HCT116 (cell line): ENCODE measurements at regions not wholly inside any gene's neighbourhood (a gene's known extent, or its start where the extent isn't known, plus 50 kb on each side); places are given as distances from the start of the nearest gene placed in this dataset.

Experiments
- ATAC-seq: fragments of 200-7000 bp; cut with Tn5 transposase; 2 replicates; pipeline ENCODE4 v1.9.1; 2020; ENCODE audit warnings: mild to moderate bottlenecking, moderate library complexity
- BruUV-seq: library from RNA; stranded (reverse); fragments of 400-500 nt; replicated peaks from 2 replicates; lab custom pipeline; 2021; lab: Mats Ljungman, UMichigan
- CTCF ChIA-PET: fragments of 300-600 bp; sonication (Branson Sonifier 250); formaldehyde crosslinking; loops from one replicate; lab custom pipeline; 2021; ENCODE audit warnings: antibody characterized with exemption; lab: Charles Lee
- POLR2A ChIA-PET: fragments of 300-600, 350-600 bp; sonication (Branson Sonifier 250); formaldehyde crosslinking; loops from one replicate; lab custom pipeline; 2021; ENCODE audit warnings: antibody characterized with exemption; lab: Charles Lee
- RAD21 ChIA-PET, 2 experiments: fragments of 300-600 bp; sonication (Branson Sonifier 250); formaldehyde crosslinking; loops; one replicate each; lab custom pipeline; 2023; ENCODE audit warnings: low total read pairs in 2 of 2; ENCODE audit not compliant: uncharacterized antibody in 2 of 2, unreplicated experiment in 2 of 2, low non-redundant PET in 1 of 2; lab: Charles Lee
- DNase-seq: peaks from one replicate; pipeline ENCODE4 v3.0.0-alpha.2; 2010; ENCODE audit warnings: low read depth, low spot score
- H2AFZ ChIP-seq: fragments of 200-600 bp; shearing (Covaris generic), sonication (generic); 2 replicates; pipeline ENCODE4 v1.6.1; 2017; ENCODE audit warnings: low read depth, mixed run types, mixed read lengths, antibody characterized with exemption, low read length; ENCODE audit not compliant: poor library complexity, severe bottlenecking
- H3K27ac ChIP-seq: 2 replicates; pipeline ENCODE4 v1.5.1; 2012; ENCODE audit warnings: low read depth, low read length
- H3K27me3 ChIP-seq: fragments of 200-600 bp; sonication (generic); 2 replicates; pipeline ENCODE4 v1.6.1; 2016; ENCODE audit warnings: mixed run types, low read length, mixed read lengths; ENCODE audit not compliant: insufficient read depth
- H3K36me3 ChIP-seq, 2 experiments: fragments of 200-500 bp in 1 of 2; fragments of 200-600 bp in 1 of 2; sonication (Bioruptor generic) in 1 of 2; sonication (generic) in 1 of 2; 2 replicates each; pipeline versions ENCODE4 v1.5.1 to v1.6.1; 2014 to 2016; ENCODE audit warnings: low read length in 2 of 2, inconsistent platforms in 1 of 2, mixed read lengths in 1 of 2, mixed run types in 1 of 2; ENCODE audit not compliant: insufficient read depth in 2 of 2, control insufficient read depth in 1 of 2
- H3K4me1 ChIP-seq, 2 experiments: fragments of 200-600 bp in 1 of 2; sonication (generic) in 1 of 2; 2 replicates each; pipeline versions ENCODE4 v1.5.1 to v1.6.1; 2012 to 2017; ENCODE audit warnings: low read length in 2 of 2, inconsistent platforms in 1 of 2, mild to moderate bottlenecking in 1 of 2, mixed read lengths in 1 of 2, mixed run types in 1 of 2, moderate library complexity in 1 of 2; ENCODE audit not compliant: insufficient read depth in 2 of 2, control insufficient read depth in 1 of 2
- H3K4me2 ChIP-seq: fragments of 200-600 bp; sonication (generic); 2 replicates; pipeline ENCODE4 v1.6.1; 2017; ENCODE audit warnings: mixed run types, low read length, mixed read lengths
- H3K4me3 ChIP-seq, 2 experiments: fragments of 200-600 bp in 1 of 2; sonication (generic) in 1 of 2; replicated peaks in 1 of 2; 2 replicates each; pipeline ENCODE4 v1.5.1; 2011 to 2016; ENCODE audit warnings: low read length in 2 of 2, control low read depth in 1 of 2, low read depth in 1 of 2, mild to moderate bottlenecking in 1 of 2, mixed read lengths in 1 of 2, mixed run types in 1 of 2
- H3K79me2 ChIP-seq: fragments of 200-600 bp; sonication (generic); 2 replicates; pipeline ENCODE4 v1.6.1; 2017; ENCODE audit warnings: mild to moderate bottlenecking, mixed run types, low read length, moderate library complexity, mixed read lengths; ENCODE audit not compliant: insufficient read depth
- H3K9ac ChIP-seq: fragments of 200-600 bp; sonication (generic); 2 replicates; pipeline ENCODE4 v1.6.1; 2016; ENCODE audit warnings: low read length, mixed read lengths
- H3K9me2 ChIP-seq: fragments of 200-600 bp; sonication (generic), shearing (Covaris generic); 2 replicates; pipeline ENCODE4 v1.6.1; 2017; ENCODE audit warnings: mixed run types, mild to moderate bottlenecking, moderate library complexity; ENCODE audit not compliant: insufficient read depth
- H3K9me3 ChIP-seq, 2 experiments: fragments of 200-500 bp in 1 of 2; fragments of 200-600 bp in 1 of 2; sonication (Bioruptor generic) in 1 of 2; sonication (generic) in 1 of 2; 2 replicates each; pipeline ENCODE4 v1.6.1; 2014 to 2017; ENCODE audit warnings: low read length in 2 of 2, mixed read lengths in 2 of 2, inconsistent platforms in 1 of 2, low read depth in 1 of 2, mild to moderate bottlenecking in 1 of 2, mixed run types in 1 of 2, moderate library complexity in 1 of 2; ENCODE audit not compliant: control insufficient read depth in 1 of 2, insufficient read depth in 1 of 2
- H4K20me1 ChIP-seq: fragments of 200-600 bp; sonication (generic), shearing (Covaris generic); 2 replicates; pipeline ENCODE4 v1.6.1; 2017; ENCODE audit warnings: mixed run types, mild to moderate bottlenecking, moderate library complexity; ENCODE audit not compliant: insufficient read depth
- CBX3 ChIP-seq: IDR thresholded peaks from 2 replicates; pipeline ENCODE4 v1.6.1; 2012; ENCODE audit warnings: low read depth
- CEBPB ChIP-seq: IDR thresholded peaks from 2 replicates; pipeline ENCODE4 v1.6.1; 2012; ENCODE audit warnings: low read depth
- EZH2phosphoT487 ChIP-seq: fragments of 200-600 bp; IDR thresholded peaks from 2 replicates; pipeline ENCODE4 v1.6.1; 2018; ENCODE audit warnings: antibody characterized with exemption, borderline replicate concordance
- JUND ChIP-seq: IDR thresholded peaks from 2 replicates; pipeline ENCODE4 v1.6.1; 2012
- POLR2A ChIP-seq: IDR thresholded peaks from 2 replicates; pipeline ENCODE4 v1.7.0; 2011; ENCODE audit warnings: borderline replicate concordance; ENCODE audit not compliant: insufficient read depth, insufficient read length; ENCODE audit errors: extremely low read depth
- RAD21 ChIP-seq: IDR thresholded peaks from 2 replicates; pipeline ENCODE4 v1.6.1; 2012; ENCODE audit warnings: low read depth, mild to moderate bottlenecking
- REST ChIP-seq: IDR thresholded peaks from 2 replicates; pipeline ENCODE4 v1.6.1; 2012; ENCODE audit warnings: low read depth
- intact Hi-C: fragments of 100-400 bp; cut with micrococcal nuclease; formaldehyde crosslinking; loops from 2 replicates; pipeline ENCODE4 v1.10.0; 2022
- TF ChIP-seq, protein P1 (sequence below), 3 experiments: fragments of 200-600 bp in 1 of 3; sonication (generic) in 1 of 3; IDR thresholded peaks in 2 of 3; conservative IDR thresholded peaks in 1 of 3; 2 replicates each; pipeline ENCODE4 v1.5.1; 2012 to 2017; ENCODE audit warnings: low read depth in 2 of 3, low read length in 2 of 3, antibody characterized with exemption in 1 of 3, borderline replicate concordance in 1 of 3, control low read depth in 1 of 3, mild to moderate bottlenecking in 1 of 3, mixed read lengths in 1 of 3, mixed run types in 1 of 3, moderate library complexity in 1 of 3; ENCODE audit not compliant: insufficient read depth in 1 of 3

- TF ChIP-seq JUND (no peak), RAD21 (no peak), EZH2phosphoT487 (no peak), CEBPB (no peak), POLR2A (no peak), CBX3 (no peak), REST (no peak)
- TF ChIP-seq, protein P1, sequence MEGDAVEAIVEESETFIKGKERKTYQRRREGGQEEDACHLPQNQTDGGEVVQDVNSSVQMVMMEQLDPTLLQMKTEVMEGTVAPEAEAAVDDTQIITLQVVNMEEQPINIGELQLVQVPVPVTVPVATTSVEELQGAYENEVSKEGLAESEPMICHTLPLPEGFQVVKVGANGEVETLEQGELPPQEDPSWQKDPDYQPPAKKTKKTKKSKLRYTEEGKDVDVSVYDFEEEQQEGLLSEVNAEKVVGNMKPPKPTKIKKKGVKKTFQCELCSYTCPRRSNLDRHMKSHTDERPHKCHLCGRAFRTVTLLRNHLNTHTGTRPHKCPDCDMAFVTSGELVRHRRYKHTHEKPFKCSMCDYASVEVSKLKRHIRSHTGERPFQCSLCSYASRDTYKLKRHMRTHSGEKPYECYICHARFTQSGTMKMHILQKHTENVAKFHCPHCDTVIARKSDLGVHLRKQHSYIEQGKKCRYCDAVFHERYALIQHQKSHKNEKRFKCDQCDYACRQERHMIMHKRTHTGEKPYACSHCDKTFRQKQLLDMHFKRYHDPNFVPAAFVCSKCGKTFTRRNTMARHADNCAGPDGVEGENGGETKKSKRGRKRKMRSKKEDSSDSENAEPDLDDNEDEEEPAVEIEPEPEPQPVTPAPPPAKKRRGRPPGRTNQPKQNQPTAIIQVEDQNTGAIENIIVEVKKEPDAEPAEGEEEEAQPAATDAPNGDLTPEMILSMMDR (IDR thresholded peaks at IDR 0.05 in 2 of 3, conservative IDR thresholded peaks at IDR 0.05 in 1 of 3; ENCODE audit: borderline replicate concordance in 1 of 3, insufficient read depth in 1 of 3, low read depth in 2 of 3, low read length in 2 of 3): no peak
- TF ChIP-seq, all 23 proteins: peak for 0
- ChIA-PET RAD21 (no interaction called here), POLR2A (no interaction called here), CTCF (no interaction called here)
- DNase-seq (no peak), ATAC-seq (no peak)
- H4K20me1 ChIP-seq: no peaks in the 10 kb centered on the region
- H3K79me2 ChIP-seq: no peaks in the 10 kb centered on the region
- intact Hi-C loops: no loop called here
- no peaks in the 10 kb centered on the region for H3K9me3 ChIP-seq
- no peak overlapping the region for H3K9ac ChIP-seq
- H2AFZ ChIP-seq: no peak overlapping the region
- no peak overlapping the region for H3K4me2 ChIP-seq
- no peak overlapping the region for H3K27ac ChIP-seq
- H3K4me3 ChIP-seq: no peak overlapping the region
- no TSS peak for BruUV-seq
- no peaks in the 10 kb centered on the region for H3K4me1 ChIP-seq
- H3K36me3 ChIP-seq: no peaks in the 10 kb centered on the region
- peaks cover 17% of the 10 kb centered on the region for H3K27me3 ChIP-seq
- H3K9me2 ChIP-seq: no peaks in the 10 kb centered on the region
Measured at GRCh38 chr4:82076809-82077208, 297.0 kb downstream of the HNRNPD start.
